B cell (primary cell): ENCODE measurements at regions not wholly inside any gene's neighbourhood (a gene's known extent, or its start where the extent isn't known, plus 50 kb on each side); places are given as distances from the start of the nearest gene placed in this dataset.

Source experiments
- ATAC-seq: fragments of 200-7000 bp; cut with Tn5 transposase; one replicate; pipeline ENCODE4 v1.10.0; 2021; ENCODE audit warnings: low read depth, mild to moderate bottlenecking, moderate number of reproducible peaks, moderate library complexity
- CTCF ChIA-PET: fragments of 350-600 bp; sonication (Branson Sonifier 250); formaldehyde crosslinking; loops from one replicate; lab custom pipeline; 2021; ENCODE audit warnings: antibody characterized with exemption, inconsistent platforms; lab: Charles Lee
- POLR2A ChIA-PET: fragments of 350-600 bp; sonication (Branson Sonifier 250); formaldehyde crosslinking; loops from one replicate; lab custom pipeline; 2021; ENCODE audit warnings: antibody characterized with exemption; lab: Charles Lee
- DNase-seq: peaks from one replicate; pipeline ENCODE4 v3.0.0; 2013
- H2AFZ ChIP-seq: 2 replicates; pipeline ENCODE4 v1.6.1; 2012; ENCODE audit warnings: mild to moderate bottlenecking, low read depth, low read length; ENCODE audit not compliant: insufficient read depth, poor library complexity, severe bottlenecking
- H3K27ac ChIP-seq, 2 donors: 1 replicate in 1 of 2; 2 replicates in 1 of 2; pipeline ENCODE4 v1.5.1; 2012 to 2013; ENCODE audit warnings: low read length in 2 of 2, mild to moderate bottlenecking in 2 of 2, moderate library complexity in 1 of 2
- H3K27me3 ChIP-seq, 4 experiments: fragments of 200-600 bp in 1 of 4; sonication (generic) in 1 of 4; replicated peaks in 1 of 4; 1 replicate in 2 of 4; 2 replicates in 2 of 4; pipeline versions ENCODE4 v1.6.1 to v1.7.0; 2013 to 2016; ENCODE audit warnings: low read length in 3 of 4, mild to moderate bottlenecking in 2 of 4, mixed read lengths in 1 of 4, moderate library complexity in 1 of 4; ENCODE audit not compliant: insufficient read depth in 4 of 4, control insufficient read depth in 3 of 4; ENCODE audit errors: control extremely low read depth in 1 of 4
- H3K36me3 ChIP-seq, 2 experiments: replicated peaks in 1 of 2; 1 replicate in 1 of 2; 2 replicates in 1 of 2; pipeline versions ENCODE4 v1.6.1 to v1.7.1; 2013; ENCODE audit warnings: low read length in 1 of 2; ENCODE audit not compliant: insufficient read depth in 2 of 2, control insufficient read depth in 1 of 2; ENCODE audit errors: control extremely low read depth in 1 of 2, extremely low read depth in 1 of 2
- H3K4me1 ChIP-seq, 2 donors: fragments of 200-600 bp in 1 of 2; sonication (generic) in 1 of 2; 1 replicate in 1 of 2; 2 replicates in 1 of 2; pipeline versions ENCODE4 v1.5.1 to v1.6.1; 2013 to 2017; ENCODE audit warnings: low read length in 2 of 2; ENCODE audit not compliant: control insufficient read depth in 2 of 2, insufficient read depth in 2 of 2
- H3K4me2 ChIP-seq: replicated peaks from 2 replicates; pipeline ENCODE3; 2012; ENCODE audit warnings: mild to moderate bottlenecking, low read depth, low read length; ENCODE audit not compliant: poor library complexity, severe bottlenecking
- H3K4me3 ChIP-seq, 5 experiments: fragments of 200-600 bp in 1 of 5; sonication (generic) in 1 of 5; 1 replicate in 3 of 5; 2 replicates in 2 of 5; pipeline versions ENCODE4 v1.5.1 to v1.7.0; 2011 to 2016; ENCODE audit warnings: low read length in 4 of 5, mild to moderate bottlenecking in 4 of 5, low read depth in 2 of 5, control low read depth in 1 of 5, moderate library complexity in 1 of 5; ENCODE audit not compliant: insufficient read depth in 1 of 5; ENCODE audit errors: control extremely low read depth in 1 of 5, extremely low read depth in 1 of 5
- H3K79me2 ChIP-seq: fragments of 200-600 bp; sonication (generic); one replicate; pipeline ENCODE4 v1.6.0; 2016; ENCODE audit warnings: low read length; ENCODE audit not compliant: control insufficient read depth, insufficient read depth
- H3K9ac ChIP-seq: fragments of 200-600 bp; sonication (generic); 2 replicates; pipeline ENCODE4 v1.6.1; 2017; ENCODE audit warnings: mild to moderate bottlenecking, low read length, moderate library complexity
- H3K9me3 ChIP-seq, 3 donors: one replicate each; pipeline versions ENCODE4 v1.6.1 to v1.7.1; 2013; ENCODE audit warnings: low read length in 2 of 3; ENCODE audit not compliant: control insufficient read depth in 2 of 3, insufficient read depth in 1 of 3; ENCODE audit errors: control extremely low read depth in 1 of 3
- H4K20me1 ChIP-seq: 2 replicates; pipeline ENCODE4 v1.6.0; 2012; ENCODE audit warnings: mild to moderate bottlenecking, low read length; ENCODE audit not compliant: insufficient read depth, control insufficient read depth, poor library complexity, severe bottlenecking
- H3K27ac Mint-ChIP-seq: one replicate; pipeline ENCODE4 v1.8.0; 2021; ENCODE audit warnings: mixed read lengths
- H3K27me3 Mint-ChIP-seq: one replicate; pipeline ENCODE4 v1.8.0; 2021; ENCODE audit warnings: mixed read lengths
- H3K4me1 Mint-ChIP-seq: one replicate; pipeline ENCODE4 v1.8.0; 2021; ENCODE audit warnings: mixed read lengths
- H3K4me3 Mint-ChIP-seq: one replicate; pipeline ENCODE4 v1.8.0; 2021; ENCODE audit warnings: mixed read lengths
- H3K9me3 Mint-ChIP-seq: one replicate; pipeline ENCODE4 v1.8.0; 2022; ENCODE audit warnings: mixed read lengths; ENCODE audit not compliant: insufficient read depth
- EZH2 ChIP-seq: IDR thresholded peaks from 2 replicates; pipeline ENCODE4 v1.6.1; 2012; ENCODE audit warnings: borderline replicate concordance, low read depth, mild to moderate bottlenecking, moderate library complexity, low read length; ENCODE audit not compliant: insufficient read depth, poor library complexity, severe bottlenecking
- WGBS: methylation state at CpG from one replicate; pipeline ENCODE4 v1.1.5; 2013; ENCODE audit warnings: missing lambda C conversion rate; ENCODE audit not compliant: insufficient coverage; 5-methylcytosine and 5-hydroxymethylcytosine counted together
- intact Hi-C: fragments of 100-400 bp; cut with micrococcal nuclease; formaldehyde crosslinking; loops from one replicate; pipeline ENCODE4 v1.10.0; 2022
- TF ChIP-seq, protein P1 (sequence below): fragments of 200-600 bp; IDR thresholded peaks from one replicate; pipeline ENCODE4 v1.8.0; 2022; ENCODE audit warnings: antibody characterized with exemption, mild to moderate bottlenecking

DNA sequence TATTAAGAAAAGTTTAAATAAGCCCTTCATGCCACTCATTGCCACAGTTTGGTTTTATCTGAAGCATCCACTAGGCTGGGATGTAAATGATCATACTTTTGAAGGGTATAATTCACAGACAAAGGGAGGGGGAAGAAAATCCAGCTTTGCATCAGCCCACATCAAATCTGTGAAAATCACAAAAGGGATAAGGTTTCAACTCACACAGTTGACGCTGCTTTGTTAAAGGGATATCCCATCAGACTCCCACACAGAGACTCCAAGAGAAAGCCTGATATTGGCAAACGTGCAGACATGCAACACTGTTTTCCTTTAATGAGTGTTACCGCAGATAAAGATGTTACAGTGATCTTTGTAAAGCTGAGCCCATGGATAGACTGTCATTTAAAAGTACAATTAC lies 602.9 kb downstream of the TLE1 start:
- ATAC-seq (no peak), DNase-seq (no peak)
- no peak overlapping the region for H3K4me2 ChIP-seq
- Mint-ChIP-seq H3K4me1 (peaks cover 5% of the 10 kb centered on the region), H3K4me3 (no peak overlapping the region), H3K9me3 (no peaks in the 10 kb centered on the region), H3K27me3 (no peaks in the 10 kb centered on the region), H3K27ac (no peak overlapping the region)
- H4K20me1 ChIP-seq: no peaks in the 10 kb centered on the region
- no peak for TF ChIP-seq EZH2
- TF ChIP-seq, protein P1, sequence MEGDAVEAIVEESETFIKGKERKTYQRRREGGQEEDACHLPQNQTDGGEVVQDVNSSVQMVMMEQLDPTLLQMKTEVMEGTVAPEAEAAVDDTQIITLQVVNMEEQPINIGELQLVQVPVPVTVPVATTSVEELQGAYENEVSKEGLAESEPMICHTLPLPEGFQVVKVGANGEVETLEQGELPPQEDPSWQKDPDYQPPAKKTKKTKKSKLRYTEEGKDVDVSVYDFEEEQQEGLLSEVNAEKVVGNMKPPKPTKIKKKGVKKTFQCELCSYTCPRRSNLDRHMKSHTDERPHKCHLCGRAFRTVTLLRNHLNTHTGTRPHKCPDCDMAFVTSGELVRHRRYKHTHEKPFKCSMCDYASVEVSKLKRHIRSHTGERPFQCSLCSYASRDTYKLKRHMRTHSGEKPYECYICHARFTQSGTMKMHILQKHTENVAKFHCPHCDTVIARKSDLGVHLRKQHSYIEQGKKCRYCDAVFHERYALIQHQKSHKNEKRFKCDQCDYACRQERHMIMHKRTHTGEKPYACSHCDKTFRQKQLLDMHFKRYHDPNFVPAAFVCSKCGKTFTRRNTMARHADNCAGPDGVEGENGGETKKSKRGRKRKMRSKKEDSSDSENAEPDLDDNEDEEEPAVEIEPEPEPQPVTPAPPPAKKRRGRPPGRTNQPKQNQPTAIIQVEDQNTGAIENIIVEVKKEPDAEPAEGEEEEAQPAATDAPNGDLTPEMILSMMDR: no peak
- no peak overlapping the region for H2AFZ ChIP-seq
- no peaks in the 10 kb centered on the region for H3K27me3 ChIP-seq
- H3K9me3 ChIP-seq: no peaks in the 10 kb centered on the region
- H3K79me2 ChIP-seq: no peaks in the 10 kb centered on the region
- intact Hi-C loops: no loop called here
- ChIA-PET CTCF (no interaction called here), POLR2A (no interaction called here)
- no peak overlapping the region for H3K9ac ChIP-seq
- H3K36me3 ChIP-seq: no peaks in the 10 kb centered on the region
- no peak overlapping the region for H3K27ac ChIP-seq
- no peaks in the 10 kb centered on the region for H3K4me1 ChIP-seq
- no CpG with 5 or more reads among the region's 3 CpGs for WGBS
- H3K4me3 ChIP-seq: no peak overlapping the region

DNA sequence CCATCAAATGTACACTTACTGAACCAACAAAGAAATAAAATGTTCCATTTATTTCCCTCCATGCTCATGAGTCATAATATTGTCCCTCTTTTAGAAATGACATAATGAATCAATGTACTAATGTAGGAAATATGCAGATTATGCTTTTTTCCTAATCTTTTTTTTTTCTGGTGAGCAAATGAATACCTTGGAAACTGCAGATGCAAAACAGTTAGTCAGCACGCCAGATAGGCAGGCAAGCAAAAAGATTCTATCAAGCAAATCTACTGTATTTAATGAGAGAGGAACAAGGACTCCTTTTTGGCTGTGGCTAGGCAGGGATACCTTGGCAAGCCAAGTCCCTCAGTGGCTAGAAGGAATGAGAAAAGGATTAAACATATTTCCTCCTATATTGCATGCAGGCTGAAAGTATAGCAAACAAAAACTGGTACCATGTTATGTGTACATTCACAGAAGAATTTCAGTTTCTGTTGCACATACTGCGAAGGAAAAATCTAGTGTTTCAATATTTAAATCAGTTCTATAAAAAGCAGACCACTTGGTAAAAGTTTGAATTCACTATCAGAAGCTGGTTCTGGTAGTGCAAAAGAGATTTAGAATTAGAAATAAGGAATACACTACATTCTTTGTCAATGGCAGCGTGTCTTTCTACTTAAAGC lies 605.4 kb downstream of the TLE1 start:
- Histone ChIP-seq H3K9ac (no peak overlapping the region), H3K4me3 (no peak overlapping the region), H3K27me3 (no peaks in the 10 kb centered on the region), H3K9me3 (no peaks in the 10 kb centered on the region), H3K27ac (no peak overlapping the region), H3K36me3 (no peaks in the 10 kb centered on the region), H3K4me2 (no peak overlapping the region), H3K4me1 (no peaks in the 10 kb centered on the region), H4K20me1 (no peaks in the 10 kb centered on the region), H2AFZ (no peak overlapping the region), H3K79me2 (no peaks in the 10 kb centered on the region)
- WGBS: no CpG with 5 or more reads among the region's 3 CpGs
- TF ChIP-seq, protein P1: no peak
- TF ChIP-seq EZH2: no peak
- CTCF ChIA-PET: no interaction called here
- intact Hi-C loops: no loop called here
- Mint-ChIP-seq H3K4me1 (peaks cover 5% of the 10 kb centered on the region), H3K9me3 (no peaks in the 10 kb centered on the region), H3K27ac (no peak overlapping the region), H3K27me3 (no peaks in the 10 kb centered on the region), H3K4me3 (no peak overlapping the region)
- DNase-seq (no peak), ATAC-seq (no peak)
- POLR2A ChIA-PET: no interaction called here
